Prostate gland (tissue), 2 donors: ENCODE measurements at regions not wholly inside any gene's neighbourhood (a gene's known extent, or its start where the extent isn't known, plus 50 kb on each side); places are given as distances from the start of the nearest gene placed in this dataset.

Experiments used
- CTCF ChIP-seq, 4 experiments: fragments of 200-600 bp in 2 of 4; fragments of 450-650 bp in 2 of 4; sonication (generic) in 2 of 4; IDR thresholded peaks; 1 replicate in 3 of 4; 2 replicates in 1 of 4; pipeline ENCODE4 v1.5.1; 2016 to 2019; ENCODE audit warnings: antibody characterized with exemption in 4 of 4, mild to moderate bottlenecking in 2 of 4, moderate library complexity in 2 of 4
- POLR2A ChIP-seq: fragments of 450-650 bp; IDR thresholded peaks from one replicate; pipeline ENCODE4 v1.6.1; 2016; ENCODE audit warnings: antibody characterized with exemption, mild to moderate bottlenecking
- POLR2AphosphoS5 ChIP-seq: sonication (generic); formaldehyde crosslinking; IDR thresholded peaks from one replicate; pipeline ENCODE4 v1.6.1; 2017; ENCODE audit warnings: antibody characterized with exemption

- TF ChIP-seq CTCF (IDR thresholded peaks at IDR 0.05) (no peak), POLR2AphosphoS5 (no peak), POLR2A (no peak)
These were observed 232.9 kb downstream of the ATP23 start for GRCh38 chr12:58174316-58174715.
